HG02981 (cell line): ENCODE measurements at regions not wholly inside any gene's neighbourhood (a gene's known extent, or its start where the extent isn't known, plus 50 kb on each side); places are given as distances from the start of the nearest gene placed in this dataset.

Source experiments
- ATAC-seq: cut with Tn5 transposase; IDR thresholded peaks from one replicate; pipeline ENCODE4 v1.9.1; 2021; ENCODE audit warnings: mild to moderate bottlenecking, moderate library complexity; ENCODE audit not compliant: unreplicated experiment

GRCh38 chr9:82675102-82675501, 387.8 kb downstream of the RASEF start:
- ATAC-seq, result no peak

- ATAC-seq, result no peak
Measured at GRCh38 chr9:82675605-82676004, 387.3 kb downstream of the RASEF start.

GRCh38 chr9:82677086-82677485, 385.9 kb downstream of the RASEF start:
- no peak for ATAC-seq

GRCh38 chr9:82679472-82679871, 383.5 kb downstream of the RASEF start:
- no peak for ATAC-seq

GRCh38 chr9:82680179-82680935, 382.6 kb downstream of the RASEF start:
- no peak for ATAC-seq

GRCh38 chr9:82681809-82682208, 381.1 kb downstream of the RASEF start:
- ATAC-seq, result no peak

GRCh38 chr9:82682431-82682830, 380.5 kb downstream of the RASEF start:
- no peak for ATAC-seq

- ATAC-seq, result no peak
Measured at GRCh38 chr9:82695704-82696103, 367.2 kb downstream of the RASEF start.

GRCh38 chr9:82706786-82707185, 356.2 kb downstream of the RASEF start:
- ATAC-seq, result no peak

GRCh38 chr9:82716821-82717220, 346.1 kb downstream of the RASEF start:
- no peak for ATAC-seq

GRCh38 chr9:82720515-82720914, 342.4 kb downstream of the RASEF start:
- ATAC-seq, result no peak

- ATAC-seq, result no peak
Measured at GRCh38 chr9:82721593-82721992, 341.3 kb downstream of the RASEF start.

GRCh38 chr9:82722051-82722450, 340.9 kb downstream of the RASEF start:
- ATAC-seq, result no peak

- ATAC-seq, result no peak
Measured at GRCh38 chr9:82722561-82722960, 340.4 kb downstream of the RASEF start.

GRCh38 chr9:82726424-82727276, 336.3 kb downstream of the RASEF start:
- no peak for ATAC-seq

- ATAC-seq, result no peak
Measured at GRCh38 chr9:82729141-82729540, 333.8 kb downstream of the RASEF start.

- no peak for ATAC-seq
Measured at GRCh38 chr9:82729991-82730589, 332.9 kb downstream of the RASEF start.

GRCh38 chr9:82732928-82733327, 330.0 kb downstream of the RASEF start:
- no peak for ATAC-seq

- no peak for ATAC-seq
Measured at GRCh38 chr9:82736126-82736525, 326.8 kb downstream of the RASEF start.

- ATAC-seq, result no peak
Measured at GRCh38 chr9:82736701-82737100, 326.2 kb downstream of the RASEF start.

GRCh38 chr9:82745919-82746318, 317.0 kb downstream of the RASEF start:
- no peak for ATAC-seq

GRCh38 chr9:82750411-82750913, 312.5 kb downstream of the RASEF start:
- no peak for ATAC-seq
